WTC11 (cell line): ENCODE measurements at regions not wholly inside any gene's neighbourhood (a gene's known extent, or its start where the extent isn't known, plus 50 kb on each side); places are given as distances from the start of the nearest gene placed in this dataset.

Source experiments
- ATAC-seq: fragments of 200-7000 bp; cut with Tn5 transposase; 2 replicates; pipeline ENCODE4 v1.10.0; 2021; ENCODE audit warnings: mild to moderate bottlenecking, moderate library complexity
- CTCF ChIA-PET: fragments of 300-600 bp; sonication (Branson Sonifier 250); formaldehyde crosslinking; loops from one replicate; lab custom pipeline; 2021; ENCODE audit warnings: antibody characterized with exemption; lab: Charles Lee
- POLR2A ChIA-PET: fragments of 350-600 bp; sonication (Branson Sonifier 250); formaldehyde crosslinking; loops from one replicate; lab custom pipeline; 2021; ENCODE audit warnings: antibody characterized with exemption; lab: Charles Lee
- DNase-seq: peaks from one replicate; pipeline ENCODE4 v3.0.0; 2021; ENCODE audit warnings: low spot score
- H3K27ac Mint-ChIP-seq: 2 replicates; pipeline ENCODE4 v1.8.0; 2021; ENCODE audit warnings: mixed read lengths
- H3K27me3 Mint-ChIP-seq: 2 replicates; pipeline ENCODE4 v1.8.0; 2021; ENCODE audit warnings: low read depth, mild to moderate bottlenecking, moderate library complexity, mixed read lengths
- H3K36me3 Mint-ChIP-seq: 2 replicates; pipeline ENCODE4 v1.8.0; 2021; ENCODE audit warnings: mixed read lengths
- H3K4me1 Mint-ChIP-seq: 2 replicates; pipeline ENCODE4 v1.8.0; 2022; ENCODE audit warnings: mixed read lengths
- H3K4me3 Mint-ChIP-seq: 2 replicates; pipeline ENCODE4 v1.8.0; 2021; ENCODE audit warnings: mild to moderate bottlenecking, moderate library complexity, mixed read lengths
- H3K9me3 Mint-ChIP-seq: 2 replicates; pipeline ENCODE4 v1.8.0; 2021; ENCODE audit warnings: mixed read lengths
- ARID4B ChIP-seq: sonication (generic); formaldehyde crosslinking; IDR thresholded peaks from 2 replicates; pipeline ENCODE4 v1.8.0; 2023; ENCODE audit warnings: missing genetic modification reagents, mild to moderate bottlenecking, borderline replicate concordance
- CTCF ChIP-seq: fragments of 200-600 bp; IDR thresholded peaks from 2 replicates; pipeline ENCODE4 v1.8.0; 2022; ENCODE audit warnings: antibody characterized with exemption
- E2F1 ChIP-seq: sonication (generic); formaldehyde crosslinking; IDR thresholded peaks from 2 replicates; pipeline ENCODE4 v1.8.0; 2022; ENCODE audit warnings: mild to moderate bottlenecking, missing genetic modification reagents
- E2F4 ChIP-seq: sonication (generic); formaldehyde crosslinking; IDR thresholded peaks from 2 replicates; pipeline ENCODE4 v1.8.1; 2022; ENCODE audit warnings: low read depth, mild to moderate bottlenecking, moderate library complexity, missing genetic modification reagents, borderline replicate concordance
- EMX1 ChIP-seq: fragments of 250-450 bp; sonication (Bioruptor Pico); IDR thresholded peaks from 2 replicates; pipeline ENCODE4 v1.8.0; 2021; ENCODE audit warnings: mild to moderate bottlenecking
- ETV6 ChIP-seq: sonication (generic); formaldehyde crosslinking; IDR thresholded peaks from 2 replicates; pipeline ENCODE4 v1.8.1; 2022; ENCODE audit warnings: mild to moderate bottlenecking, missing genetic modification reagents
- FOXP1 ChIP-seq: sonication (generic); formaldehyde crosslinking; IDR thresholded peaks from 2 replicates; pipeline ENCODE4 v1.8.0; 2022; ENCODE audit warnings: missing genetic modification reagents, mild to moderate bottlenecking, moderate library complexity, borderline replicate concordance
- GABPB1 ChIP-seq: sonication (generic); formaldehyde crosslinking; IDR thresholded peaks from 2 replicates; pipeline ENCODE4 v1.8.1; 2023; ENCODE audit warnings: mild to moderate bottlenecking, missing genetic modification reagents
- MLX ChIP-seq: sonication (generic); formaldehyde crosslinking; IDR thresholded peaks from 2 replicates; pipeline ENCODE4 v1.8.1; 2023; ENCODE audit warnings: mild to moderate bottlenecking, missing genetic modification reagents, moderate library complexity
- OVOL2 ChIP-seq: fragments of 250-450 bp; sonication (Bioruptor Pico); IDR thresholded peaks from 2 replicates; pipeline ENCODE4 v1.9.0; 2021; ENCODE audit warnings: mild to moderate bottlenecking, borderline replicate concordance
- PRDM15 ChIP-seq: sonication (generic); formaldehyde crosslinking; IDR thresholded peaks from 2 replicates; pipeline ENCODE4 v1.8.0; 2022; ENCODE audit warnings: missing genetic modification reagents
- STAT6 ChIP-seq: sonication (generic); formaldehyde crosslinking; conservative IDR thresholded peaks from 2 replicates; pipeline ENCODE4 v1.8.1; 2023; ENCODE audit warnings: mild to moderate bottlenecking, low read depth, missing genetic modification reagents, moderate library complexity
- TCF7 ChIP-seq: sonication (generic); formaldehyde crosslinking; IDR thresholded peaks from 2 replicates; pipeline ENCODE4 v1.8.0; 2022; ENCODE audit warnings: mild to moderate bottlenecking, low read depth, missing genetic modification reagents, moderate library complexity
- TP53 ChIP-seq: sonication (generic); formaldehyde crosslinking; IDR thresholded peaks from 2 replicates; pipeline ENCODE4 v1.8.1; 2023; ENCODE audit warnings: mild to moderate bottlenecking, missing genetic modification reagents
- USF2 ChIP-seq: sonication (generic); formaldehyde crosslinking; IDR thresholded peaks from 2 replicates; pipeline ENCODE4 v1.8.1; 2023; ENCODE audit warnings: mild to moderate bottlenecking, missing genetic modification reagents, moderate library complexity
- ZNF232 ChIP-seq: sonication (generic); formaldehyde crosslinking; IDR thresholded peaks from 2 replicates; pipeline ENCODE4 v1.8.0; 2022; ENCODE audit warnings: mild to moderate bottlenecking, missing genetic modification reagents
- ZNF396 ChIP-seq: fragments of 250-450 bp; sonication (Bioruptor Pico); IDR thresholded peaks from 2 replicates; pipeline ENCODE4 v1.8.0; 2021; ENCODE audit warnings: mild to moderate bottlenecking, moderate library complexity, borderline replicate concordance
- ZNF512 ChIP-seq: sonication (generic); formaldehyde crosslinking; IDR thresholded peaks from 2 replicates; pipeline ENCODE4 v1.8.1; 2022; ENCODE audit warnings: missing genetic modification reagents, borderline replicate concordance

GRCh38 chr6:86820750-86821149 lies 116.6 kb upstream of the HTR1E start (continued):
- TF ChIP-seq MLX (CRISPR knock-in tag) (no peak), ARID4B (CRISPR knock-in tag) (no peak), GABPB1 (CRISPR knock-in tag) (no peak), ETV6 (CRISPR knock-in tag) (no peak), FOXP1 (CRISPR knock-in tag) (no peak), E2F1 (no peak), TP53 (CRISPR knock-in tag) (no peak), CTCF (no peak), EMX1 (CRISPR knock-in tag) (no peak), USF2 (CRISPR knock-in tag) (no peak), STAT6 (CRISPR knock-in tag) (no peak)

GRCh38 chr6:86793649-86794048 lies 143.7 kb upstream of the HTR1E start:
- no peaks in the 10 kb centered on the region for H3K4me1 Mint-ChIP-seq
- no peak overlapping the region for H3K4me3 Mint-ChIP-seq
- CTCF ChIA-PET, result no interaction called here
- no peaks in the 10 kb centered on the region for H3K36me3 Mint-ChIP-seq
- no peaks in the 10 kb centered on the region for H3K27me3 Mint-ChIP-seq
- no peak overlapping the region for H3K27ac Mint-ChIP-seq
- H3K9me3 Mint-ChIP-seq, result peaks cover 14% of the 10 kb centered on the region
- POLR2A ChIA-PET, result no interaction called here
- DNase-seq (no peak), ATAC-seq (no peak)
- no peak for TF ChIP-seq ZNF232
- TF ChIP-seq ZNF512 (CRISPR knock-in tag), result no peak
- no peak for TF ChIP-seq OVOL2 (CRISPR knock-in tag)
- no peak for TF ChIP-seq ZNF396 (CRISPR knock-in tag)
- no peak for TF ChIP-seq PRDM15 (CRISPR knock-in tag)
- TF ChIP-seq E2F4 (CRISPR knock-in tag), result no peak
- TF ChIP-seq TCF7 (CRISPR knock-in tag), result no peak
